ENCODE measurements at regions not wholly inside any gene's neighbourhood (a gene's known extent, or its start where the extent isn't known, plus 50 kb on each side); places are given as distances from the start of the nearest gene placed in this dataset.

GRCh38 chr14:81849714-81850113, 316.1 kb upstream of the SEL1L start:
- no peak for DNase-seq

- no peak for DNase-seq
Observed at GRCh38 chr14:81855007-81855406, 321.4 kb upstream of the SEL1L start.

- no peak for DNase-seq
Observed at GRCh38 chr14:81859046-81859445, 325.4 kb upstream of the SEL1L start.

- no peak for DNase-seq
Observed at GRCh38 chr14:81868172-81868571, 334.5 kb upstream of the SEL1L start.

GRCh38 chr14:81871706-81872105, 338.1 kb upstream of the SEL1L start:
- DNase-seq = no peak

- DNase-seq = no peak
Observed at GRCh38 chr14:81884382-81884781, 350.7 kb upstream of the SEL1L start.

- no peak for DNase-seq
Observed at GRCh38 chr14:81886588-81886987, 352.9 kb upstream of the SEL1L start.

- no peak for DNase-seq
Observed at GRCh38 chr14:81889529-81889928, 355.9 kb upstream of the SEL1L start.

GRCh38 chr14:81890020-81890419, 356.4 kb upstream of the SEL1L start:
- no peak for DNase-seq

GRCh38 chr14:81903477-81903876, 369.8 kb upstream of the SEL1L start:
- no peak for DNase-seq

GRCh38 chr14:81927070-81927469, 393.4 kb upstream of the SEL1L start:
- no peak for DNase-seq

- DNase-seq = no peak
Observed at GRCh38 chr14:81931828-81932227, 398.2 kb upstream of the SEL1L start.

- DNase-seq = no peak
Observed at GRCh38 chr14:81936348-81936747, 402.7 kb upstream of the SEL1L start.

GRCh38 chr14:81936902-81937301, 403.2 kb upstream of the SEL1L start:
- DNase-seq = no peak

GRCh38 chr14:81938341-81938740, 404.7 kb upstream of the SEL1L start:
- no peak for DNase-seq

GRCh38 chr14:81940651-81941050, 407.0 kb upstream of the SEL1L start:
- DNase-seq = peak; percentile 37

GRCh38 chr14:81942071-81942470, 408.4 kb upstream of the SEL1L start:
- no peak for DNase-seq

GRCh38 chr14:81946375-81946774, 412.7 kb upstream of the SEL1L start:
- DNase-seq = no peak

GRCh38 chr14:81946834-81947798, 413.5 kb upstream of the SEL1L start:
- DNase-seq = no peak

GRCh38 chr14:81952917-81953316, 419.3 kb upstream of the SEL1L start:
- DNase-seq = no peak

GRCh38 chr14:81953419-81953818, 419.8 kb upstream of the SEL1L start:
- no peak for DNase-seq

GRCh38 chr14:81955123-81955522, 421.5 kb upstream of the SEL1L start:
- DNase-seq = no peak

- DNase-seq = no peak
Observed at GRCh38 chr14:81960781-81961180, 427.1 kb upstream of the SEL1L start.

- no peak for DNase-seq
Observed at GRCh38 chr14:81963846-81964245, 430.2 kb upstream of the SEL1L start.

- no peak for DNase-seq
Observed at GRCh38 chr14:81970307-81970706, 436.7 kb upstream of the SEL1L start.

Data from NCI-H1436 (cell line).